HG03103 (cell line): ENCODE measurements at regions not wholly inside any gene's neighbourhood (a gene's known extent, or its start where the extent isn't known, plus 50 kb on each side); places are given as distances from the start of the nearest gene placed in this dataset.
"Not testable (repeated sequence)": the region's sequence is repeated elsewhere in the genome, so short reads cannot be mapped to it uniquely, and the experiment has no call there.

Experiments used
- ATAC-seq: cut with Tn5 transposase; IDR thresholded peaks from one replicate; pipeline ENCODE4 v1.9.1; 2021; ENCODE audit warnings: low read depth; ENCODE audit not compliant: unreplicated experiment

DNA sequence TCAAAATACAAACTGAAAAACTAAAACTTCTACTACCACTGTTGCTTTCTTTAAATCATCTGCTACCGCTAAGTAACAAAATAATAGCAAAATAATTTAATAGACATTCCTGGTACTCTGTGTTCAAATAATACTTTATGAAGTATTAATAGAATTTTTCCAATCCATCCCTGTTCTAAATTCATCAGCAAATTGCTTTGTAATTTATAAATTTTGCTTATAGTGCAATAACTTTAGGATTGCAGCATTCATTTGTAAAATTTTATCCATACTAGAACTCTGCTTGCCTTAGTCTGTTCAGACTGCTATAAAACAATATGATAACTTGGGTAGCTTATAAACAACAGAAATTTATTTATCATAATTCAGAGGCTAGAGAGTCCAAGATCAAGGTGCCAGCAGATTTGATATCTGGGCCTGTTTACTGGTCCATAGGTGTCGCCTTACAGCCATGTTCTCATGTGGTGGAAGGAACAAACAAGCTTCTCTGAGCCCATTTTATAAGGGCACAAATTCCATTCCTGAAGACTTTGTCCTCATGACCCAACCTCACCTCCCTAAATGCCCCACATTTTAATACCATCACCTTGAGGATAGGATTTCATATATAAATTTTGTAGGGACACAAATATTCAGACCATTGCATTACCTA is 415.1 kb upstream of the MAP2 start:
- no peak for ATAC-seq

DNA sequence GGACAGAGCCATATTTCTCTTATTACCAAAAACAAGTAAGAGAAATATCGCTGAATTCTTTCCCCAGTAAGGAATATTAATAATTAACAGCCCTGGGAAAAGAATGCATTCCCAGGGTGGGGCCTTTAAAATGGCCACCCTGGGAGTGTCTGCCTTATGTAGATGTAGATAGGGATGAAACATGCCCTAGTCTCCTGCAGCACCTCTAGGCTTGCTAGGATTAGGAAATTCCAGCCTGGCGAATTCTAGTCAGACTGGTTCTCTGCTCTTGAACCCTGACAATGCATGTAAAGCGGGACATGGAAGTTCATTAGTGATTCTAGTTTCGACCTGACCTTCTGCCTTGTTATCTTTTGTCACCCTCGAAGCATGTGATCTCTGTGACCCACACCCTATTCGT is 405.2 kb upstream of the MAP2 start:
- not testable (repeated sequence) for ATAC-seq

DNA sequence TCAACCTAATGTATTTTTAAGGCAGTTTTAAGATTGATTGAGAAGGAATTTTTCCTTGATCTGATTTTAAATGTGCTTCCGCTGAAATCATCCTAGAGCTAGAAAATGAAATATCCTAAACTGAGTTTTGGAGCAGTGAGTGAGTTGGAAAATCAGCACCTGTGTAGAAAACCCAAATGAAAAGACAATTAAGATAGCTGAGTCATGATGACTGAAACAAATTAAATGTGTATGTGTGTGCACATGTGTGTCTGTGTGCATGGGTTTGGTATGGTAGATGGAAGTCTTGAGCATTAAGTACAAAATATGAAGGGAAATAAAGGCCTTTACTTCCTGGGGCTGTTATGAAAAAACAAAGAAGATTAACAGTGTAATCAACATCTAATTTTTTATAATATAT is 394.6 kb upstream of the MAP2 start:
- no peak for ATAC-seq

DNA sequence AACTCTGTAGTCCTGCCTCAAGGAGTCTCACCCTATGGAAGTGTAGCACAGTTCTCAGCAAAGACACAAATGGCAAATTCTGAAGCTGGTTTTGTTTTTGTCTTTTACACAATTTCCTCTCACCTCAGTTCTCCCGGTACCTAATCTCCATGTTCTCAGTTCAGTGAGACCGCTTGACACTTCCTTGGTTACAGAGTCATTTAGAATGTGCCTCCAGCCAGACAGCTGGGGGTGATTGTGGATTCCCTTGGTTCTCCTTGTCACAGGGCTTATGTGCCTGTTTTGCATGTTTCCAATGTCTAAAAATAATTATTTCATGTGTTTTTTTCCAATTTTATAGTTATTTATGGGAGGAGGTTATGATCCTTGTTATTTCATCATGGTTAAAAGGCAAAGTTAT is 379.5 kb upstream of the MAP2 start:
- no peak for ATAC-seq

DNA sequence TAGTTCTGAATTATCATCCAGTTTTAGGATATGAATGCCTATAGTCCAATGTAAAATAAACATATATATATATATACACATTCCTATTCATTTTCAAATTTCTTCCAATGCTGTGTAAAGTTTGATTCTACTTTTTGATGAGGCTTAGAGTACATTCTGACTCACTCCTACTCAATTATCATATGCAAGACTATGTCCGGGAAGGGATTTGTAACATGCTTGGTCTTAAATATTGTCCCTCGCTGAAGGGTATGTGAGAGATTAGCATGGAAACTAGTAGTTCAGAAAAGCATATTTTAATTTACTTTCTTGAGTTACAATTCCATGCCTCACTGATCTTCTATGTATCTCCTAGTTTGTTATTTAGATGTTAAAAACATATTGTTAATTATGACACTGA is 377.7 kb upstream of the MAP2 start:
- ATAC-seq = no peak

DNA sequence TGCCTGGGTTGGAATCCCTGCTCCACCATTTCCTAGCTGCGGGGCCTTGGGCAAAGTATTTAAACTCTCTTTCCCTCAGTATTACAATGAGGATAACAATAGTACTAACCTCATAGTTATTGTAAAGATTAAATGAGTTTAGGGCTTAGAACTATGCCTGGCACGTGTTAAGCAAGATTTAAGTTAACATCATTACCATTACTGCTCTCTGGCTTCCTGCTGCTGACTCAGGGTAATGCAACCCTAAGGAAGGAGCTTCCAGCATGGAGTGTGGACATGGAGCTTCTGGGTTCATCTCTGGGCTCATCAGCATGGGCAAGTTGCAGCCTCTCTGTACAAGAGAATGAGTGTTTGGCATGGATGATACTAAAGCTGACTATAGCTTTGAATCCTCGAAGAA is 374.2 kb upstream of the MAP2 start:
- no peak for ATAC-seq

DNA sequence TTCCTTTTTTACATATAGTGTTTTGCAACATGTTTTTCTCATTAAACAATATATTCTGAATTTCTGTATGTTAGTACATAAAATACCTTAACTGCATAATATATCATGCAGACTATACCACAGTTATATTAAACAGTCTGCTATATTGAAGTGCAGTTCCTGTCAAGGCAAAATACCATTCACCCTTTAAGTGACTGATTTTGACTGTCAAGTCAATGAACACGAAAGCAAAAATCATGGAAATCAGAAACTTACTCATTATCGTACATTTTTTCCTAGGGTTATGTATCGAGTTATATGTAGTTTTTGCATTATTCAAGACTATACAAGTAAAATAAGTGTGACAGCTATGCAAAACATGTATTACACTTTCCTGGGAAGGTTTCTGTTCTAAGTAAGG is 361.6 kb upstream of the MAP2 start:
- ATAC-seq = no peak

DNA sequence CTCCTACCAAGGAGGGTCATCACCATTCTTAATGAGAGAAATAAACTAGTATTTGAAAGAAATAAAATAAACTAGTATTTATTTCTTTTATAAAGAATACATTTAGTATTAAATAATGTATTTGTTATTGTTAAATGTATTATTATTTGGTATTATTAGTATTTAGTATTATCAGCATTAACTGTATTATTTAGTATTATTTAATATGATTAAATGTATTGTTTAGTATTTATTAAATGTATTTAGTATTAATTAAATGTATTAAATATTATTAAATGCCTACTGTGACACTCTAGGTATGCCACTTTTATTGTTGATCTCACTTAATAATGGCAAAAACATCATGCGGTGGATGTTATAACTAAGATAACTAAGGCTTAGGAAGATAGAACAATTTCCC is 353.6 kb upstream of the MAP2 start:
- ATAC-seq = no peak

DNA sequence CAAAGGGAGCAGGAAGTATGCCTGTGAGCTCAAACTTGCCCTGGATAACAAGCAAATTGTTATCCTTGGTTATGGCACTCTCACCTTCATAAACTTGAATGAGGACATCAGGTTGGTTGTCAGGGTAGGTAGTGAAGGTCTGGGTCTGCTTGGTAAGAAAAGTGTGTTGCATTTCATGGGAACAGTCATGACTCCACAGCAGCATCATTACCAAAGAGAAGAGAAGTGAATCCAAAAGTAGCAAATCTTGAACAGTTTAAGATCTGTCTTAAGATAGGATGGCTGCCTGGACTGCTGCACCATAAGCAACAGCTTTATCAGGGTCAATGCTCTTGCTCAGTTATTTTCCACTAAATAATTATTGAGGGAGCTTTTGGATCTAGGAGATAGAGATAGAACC is 350.7 kb upstream of the MAP2 start:
- ATAC-seq = no peak

DNA sequence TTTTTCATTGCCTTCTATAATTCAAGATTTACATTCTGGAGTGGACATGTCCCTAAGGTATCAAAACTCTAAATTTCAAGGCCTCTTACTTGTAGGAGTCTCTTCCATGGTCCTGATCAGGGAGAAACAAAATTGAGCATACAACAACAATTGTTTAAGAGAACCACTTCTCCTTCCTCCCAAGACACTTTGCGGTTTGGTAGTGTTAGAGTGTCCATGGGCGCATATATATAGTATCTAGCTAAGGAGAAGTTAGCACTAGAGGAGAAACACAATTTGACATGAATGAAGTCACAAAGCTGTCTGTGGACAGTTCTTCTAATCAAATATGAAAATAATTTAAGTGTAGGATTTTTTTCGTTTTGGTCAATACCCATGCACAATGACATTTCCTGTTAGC is 349.1 kb upstream of the MAP2 start:
- ATAC-seq = no peak

DNA sequence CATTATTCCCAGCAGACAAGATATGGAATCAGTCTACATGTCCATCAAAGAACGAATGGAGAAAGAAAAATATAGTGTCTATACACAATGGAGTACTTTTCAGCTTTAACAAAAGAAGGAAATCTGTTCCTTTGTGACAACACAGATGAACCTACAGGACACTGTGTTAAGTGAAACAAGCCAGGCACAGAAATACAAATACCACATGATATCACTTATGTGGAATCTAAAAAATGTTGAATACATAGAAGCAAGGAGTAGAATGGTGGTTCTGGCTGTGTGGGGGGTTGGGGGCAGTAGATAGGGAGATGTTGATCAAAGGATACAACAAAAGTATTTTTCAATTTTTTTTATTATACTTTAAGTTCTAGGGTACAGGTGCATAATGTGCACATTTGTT is 347.7 kb upstream of the MAP2 start:
- no peak for ATAC-seq

DNA sequence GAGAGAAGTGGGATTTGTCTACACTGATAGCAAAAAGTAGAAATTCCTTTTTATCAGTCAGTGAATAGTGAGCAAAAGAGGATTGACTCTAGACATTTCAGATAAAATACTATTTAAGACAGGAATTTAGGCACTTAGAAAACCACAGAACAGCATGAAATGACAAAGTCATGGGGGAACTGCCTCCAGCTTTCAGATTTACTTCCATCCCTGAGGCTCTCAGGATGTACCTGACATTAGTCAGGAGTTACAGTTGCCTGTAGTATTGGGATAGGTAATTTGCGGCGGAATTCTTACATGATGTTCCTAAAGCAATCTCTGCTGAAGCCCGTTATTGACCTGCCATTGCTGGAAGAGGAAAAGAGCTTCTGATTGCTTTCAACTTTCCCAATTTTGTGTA is 337.1 kb upstream of the MAP2 start:
- no peak for ATAC-seq

DNA sequence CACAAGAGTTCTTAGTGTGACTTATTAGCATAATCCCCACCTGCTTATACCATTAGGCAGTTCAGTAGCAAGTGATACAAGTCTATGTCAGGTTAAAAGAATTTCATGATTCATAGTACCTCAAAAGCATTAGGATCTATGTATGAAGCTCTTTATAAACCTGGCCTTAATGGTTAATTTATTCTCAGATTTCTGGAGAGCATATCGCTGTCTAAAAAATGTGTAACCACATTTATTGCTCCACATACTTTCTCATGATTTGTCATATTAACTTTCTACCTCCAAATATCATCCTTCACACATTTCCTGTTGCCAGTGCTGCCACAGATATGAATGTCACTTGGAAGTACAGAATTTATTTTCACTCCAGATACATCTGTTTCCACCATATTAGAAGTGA is 332.8 kb upstream of the MAP2 start:
- ATAC-seq = no peak

DNA sequence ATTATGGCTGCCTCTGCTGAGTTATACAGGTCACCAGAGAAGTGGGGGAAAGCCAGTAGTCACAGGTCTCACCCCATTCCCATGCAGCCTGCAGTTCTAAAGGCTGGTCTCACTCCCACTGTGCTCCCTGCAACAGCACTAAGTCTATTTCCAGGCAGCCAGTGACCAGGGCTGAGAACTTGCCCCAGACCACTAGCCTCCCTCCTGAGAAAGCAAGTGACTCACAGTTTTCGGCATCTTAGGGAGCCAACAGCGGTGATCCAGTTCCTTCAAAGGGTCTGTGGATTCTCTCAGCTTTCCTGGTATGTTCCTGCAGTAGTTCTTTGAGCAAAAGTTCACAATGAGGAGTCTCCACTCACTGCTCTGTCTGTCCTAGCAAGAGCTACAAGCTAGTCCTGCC is 329.6 kb upstream of the MAP2 start:
- ATAC-seq = no peak

DNA sequence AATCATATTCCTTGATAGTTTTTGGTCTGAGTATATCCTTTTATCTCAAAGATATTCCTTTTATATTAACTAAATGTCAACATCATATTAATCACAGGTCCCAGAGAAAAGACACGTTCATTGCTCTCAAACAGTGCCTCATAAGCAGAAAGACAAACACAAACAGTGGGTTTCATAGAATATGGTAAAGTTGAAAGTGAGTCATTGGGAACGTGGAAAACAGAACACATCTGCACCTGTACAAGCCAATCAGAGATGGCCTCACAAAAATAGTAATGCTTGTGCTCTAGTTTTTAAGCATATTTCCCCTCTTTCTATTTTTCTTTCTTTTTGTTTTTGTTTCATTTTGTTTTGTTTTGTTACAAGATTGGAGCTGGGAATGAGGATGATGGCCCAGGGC is 328.4 kb upstream of the MAP2 start:
- no peak for ATAC-seq

DNA sequence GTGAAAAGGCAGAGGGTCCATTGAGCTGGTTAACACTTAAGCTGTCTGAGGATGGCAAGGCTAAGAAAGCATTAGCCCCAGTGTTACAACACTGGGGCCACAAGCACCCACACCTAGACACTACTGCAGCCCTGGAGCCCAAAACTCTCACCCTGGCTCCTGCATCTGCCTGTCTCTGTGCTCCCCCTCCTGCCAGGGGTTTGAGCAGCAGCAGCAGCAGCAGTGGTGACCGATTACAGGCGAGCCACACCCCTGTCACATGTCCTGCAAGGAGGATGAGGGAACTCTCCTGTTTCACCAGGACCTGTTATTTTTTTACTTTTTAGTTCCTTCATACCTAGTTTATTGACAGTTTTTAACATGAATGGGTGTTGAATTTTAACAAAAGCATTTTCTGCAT is 326.7 kb upstream of the MAP2 start:
- ATAC-seq = no peak

DNA sequence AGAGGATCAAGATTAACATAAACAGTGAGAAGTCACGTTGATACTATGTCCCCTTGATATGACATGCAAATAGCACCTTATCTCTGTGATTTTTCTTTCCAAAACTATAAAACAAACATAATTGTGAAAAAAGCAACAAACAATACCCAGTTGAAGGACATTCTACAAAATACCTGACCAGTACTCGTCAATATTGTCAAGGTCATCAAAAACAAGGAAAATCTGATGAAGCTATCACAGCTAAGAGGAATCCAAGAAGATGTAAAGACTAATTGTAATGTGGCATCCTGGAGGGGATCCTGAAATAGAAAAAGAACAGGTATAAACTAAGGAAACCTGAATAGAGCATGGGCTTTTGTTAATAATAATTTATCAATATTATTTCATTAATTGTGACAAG is 321.5 kb upstream of the MAP2 start:
- no peak for ATAC-seq

DNA sequence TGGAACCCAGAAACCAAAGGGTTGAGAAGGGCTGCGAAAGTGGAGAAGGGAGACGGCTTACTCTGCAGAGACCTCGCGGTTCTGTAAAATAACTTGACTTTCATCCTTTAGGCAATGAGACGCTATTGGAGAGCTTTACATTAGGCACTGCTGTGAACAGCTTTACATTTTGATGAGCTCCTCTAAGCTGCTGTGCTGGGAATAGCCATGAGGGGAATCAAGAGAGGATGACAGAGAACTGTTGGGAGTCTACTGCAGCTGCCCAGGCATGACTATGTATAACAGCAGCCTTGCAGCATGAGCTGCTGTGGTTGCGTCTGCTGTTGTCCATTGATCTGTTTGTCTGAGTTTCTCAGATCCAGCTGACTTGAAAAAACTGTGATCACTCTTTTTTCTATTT is 310.8 kb upstream of the MAP2 start:
- ATAC-seq = no peak

DNA sequence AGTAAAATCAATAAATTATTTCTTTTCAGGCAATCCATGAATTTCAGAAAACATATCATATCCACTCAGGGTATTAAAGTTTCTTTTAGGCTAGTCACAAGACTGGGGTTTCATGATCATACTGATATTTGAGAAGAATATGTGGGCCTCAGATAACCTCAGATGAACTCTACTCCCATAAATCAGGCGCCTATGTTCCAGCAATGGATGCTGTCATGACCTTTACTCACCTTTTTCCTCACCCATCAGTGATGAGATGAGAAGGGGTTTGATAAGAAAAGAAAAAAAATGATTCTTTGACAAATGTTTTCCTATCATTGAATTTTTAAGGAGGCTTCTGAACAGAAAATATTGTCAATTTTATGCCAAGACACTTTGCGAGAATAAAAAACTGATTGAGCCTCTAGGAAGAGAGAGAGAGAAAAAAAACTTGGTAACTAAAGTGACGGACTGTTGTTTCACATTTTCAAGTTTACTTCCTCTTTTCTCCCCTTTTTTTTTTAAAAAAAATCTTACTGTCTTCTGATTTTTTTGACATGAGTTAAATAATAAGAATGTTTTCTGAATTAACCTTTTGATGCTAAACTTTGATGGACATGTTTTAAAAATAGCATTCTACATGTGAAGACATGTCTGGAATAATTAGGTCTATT is 309.1 kb upstream of the MAP2 start:
- ATAC-seq = no peak

DNA sequence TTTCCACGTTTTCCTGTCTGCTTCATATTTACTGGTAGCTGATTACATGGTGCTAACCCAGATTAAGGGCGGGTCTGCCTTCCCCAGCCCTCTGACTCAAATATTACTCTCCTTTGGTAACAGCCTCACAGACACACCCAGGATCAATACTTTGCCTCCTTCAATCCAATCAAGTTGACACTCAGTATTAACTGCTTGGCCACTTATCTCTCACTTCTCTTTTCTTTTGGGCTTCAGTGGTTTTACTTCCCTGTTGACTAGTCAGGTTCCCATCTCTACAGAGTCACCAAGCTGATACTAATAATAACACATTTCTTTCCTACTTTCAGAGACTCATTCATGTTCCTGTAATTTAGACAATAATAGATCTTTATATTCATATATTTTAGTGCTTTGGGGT is 302.2 kb upstream of the MAP2 start:
- peak; percentile 99 for ATAC-seq

DNA sequence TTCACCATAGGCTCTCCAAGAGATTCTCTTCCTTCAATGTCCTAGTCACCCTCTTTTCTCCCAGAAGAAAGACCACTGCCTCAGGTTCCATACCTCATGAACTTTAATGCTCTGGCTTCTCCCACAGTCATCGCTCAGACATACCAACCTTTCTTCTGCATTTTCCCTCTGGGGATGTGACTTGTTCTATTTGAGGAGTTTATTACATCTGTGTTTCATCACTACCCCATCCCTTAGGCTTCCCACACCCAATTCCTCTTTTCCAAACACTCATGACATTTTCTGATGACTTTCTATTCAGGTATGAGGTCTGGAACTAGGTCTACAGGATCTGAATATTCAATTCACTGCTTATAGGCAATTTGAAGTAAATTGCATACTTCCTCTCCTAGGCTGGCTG is 298.6 kb upstream of the MAP2 start:
- no peak for ATAC-seq

DNA sequence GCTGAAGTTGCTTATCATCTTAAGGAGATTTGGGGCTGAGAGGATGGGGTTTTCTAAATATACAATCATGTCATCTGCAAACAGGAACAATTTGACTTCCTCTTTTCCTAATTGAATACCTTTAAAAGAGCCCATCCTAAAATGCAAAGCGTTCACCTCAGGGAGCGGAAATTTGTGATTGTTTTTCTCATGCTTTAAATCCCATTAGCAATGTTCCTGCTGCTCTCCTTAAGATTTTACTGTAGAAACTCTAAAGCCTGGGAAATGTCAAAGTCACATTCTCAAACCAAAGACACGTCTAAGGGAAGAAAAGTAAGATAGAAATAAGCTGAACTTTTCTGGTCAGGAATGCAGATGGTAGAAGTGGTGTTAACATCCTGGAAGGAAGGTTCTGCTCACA is 285.8 kb upstream of the MAP2 start:
- no peak for ATAC-seq

DNA sequence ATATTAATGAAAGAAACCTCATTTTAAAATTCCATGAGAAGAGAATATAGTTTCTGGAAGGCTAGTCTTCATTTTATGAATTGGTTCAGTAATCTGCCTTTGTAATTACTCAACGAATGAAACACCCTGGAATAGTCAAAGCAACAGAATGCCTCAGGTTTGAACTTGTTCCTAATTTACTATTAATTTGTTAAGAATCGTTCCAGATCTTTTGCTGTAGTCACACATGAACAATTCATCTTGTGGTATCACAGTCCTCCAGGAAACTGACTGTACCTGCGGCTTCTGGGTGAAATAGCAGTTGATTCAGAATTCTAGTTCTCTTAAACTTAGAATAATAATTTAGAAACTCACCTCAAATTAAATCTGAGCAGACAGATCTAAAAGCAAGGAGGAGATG is 282.7 kb upstream of the MAP2 start:
- ATAC-seq = no peak
